GM21367 (cell line): ENCODE measurements at regions not wholly inside any gene's neighbourhood (a gene's known extent, or its start where the extent isn't known, plus 50 kb on each side); places are given as distances from the start of the nearest gene placed in this dataset.
"Not testable (repeated sequence)": the region's sequence is repeated elsewhere in the genome, so short reads cannot be mapped to it uniquely, and the experiment has no call there.

ENCODE experiments used
- ATAC-seq: cut with Tn5 transposase; IDR thresholded peaks from one replicate; pipeline ENCODE4 v1.9.1; 2021; ENCODE audit not compliant: unreplicated experiment

GRCh38 chr12:58695263-58695662, 225.0 kb downstream of the LRIG3 start:
- ATAC-seq: no peak

GRCh38 chr12:58701536-58701935, 218.8 kb downstream of the LRIG3 start:
- no peak for ATAC-seq

GRCh38 chr12:58703866-58704265, 216.4 kb downstream of the LRIG3 start:
- ATAC-seq: no peak

- not testable (repeated sequence) for ATAC-seq
These were observed 215.5 kb downstream of the LRIG3 start for GRCh38 chr12:58704770-58705169.

GRCh38 chr12:58710901-58711300, 209.4 kb downstream of the LRIG3 start:
- no peak for ATAC-seq

- no peak for ATAC-seq
These were observed 208.3 kb downstream of the LRIG3 start for GRCh38 chr12:58711974-58712373.

- no peak for ATAC-seq
These were observed 207.3 kb downstream of the LRIG3 start for GRCh38 chr12:58712976-58713375.

GRCh38 chr12:58719161-58719560, 201.1 kb downstream of the LRIG3 start:
- no peak for ATAC-seq

- ATAC-seq: no peak
These were observed 199.9 kb downstream of the LRIG3 start for GRCh38 chr12:58720421-58720820.

GRCh38 chr12:58725400-58726105, 194.8 kb downstream of the LRIG3 start:
- no peak for ATAC-seq

GRCh38 chr12:58727521-58727920, 192.8 kb downstream of the LRIG3 start:
- no peak for ATAC-seq

- ATAC-seq: no peak
These were observed 191.9 kb downstream of the LRIG3 start for GRCh38 chr12:58728397-58728796.

- ATAC-seq: no peak
These were observed 189.2 kb downstream of the LRIG3 start for GRCh38 chr12:58731096-58731495.

- no peak for ATAC-seq
These were observed 187.4 kb downstream of the LRIG3 start for GRCh38 chr12:58732894-58733293.

GRCh38 chr12:58741226-58741625, 179.1 kb downstream of the LRIG3 start:
- ATAC-seq: no peak

GRCh38 chr12:58745348-58746125, 174.8 kb downstream of the LRIG3 start:
- no peak for ATAC-seq

- ATAC-seq: no peak
These were observed 172.8 kb downstream of the LRIG3 start for GRCh38 chr12:58747533-58747932.

GRCh38 chr12:58750484-58750883, 169.8 kb downstream of the LRIG3 start:
- no peak for ATAC-seq

- ATAC-seq: no peak
These were observed 162.9 kb downstream of the LRIG3 start for GRCh38 chr12:58757422-58757821.

GRCh38 chr12:58759745-58760144, 160.6 kb downstream of the LRIG3 start:
- not testable (repeated sequence) for ATAC-seq

- no peak for ATAC-seq
These were observed 159.0 kb downstream of the LRIG3 start for GRCh38 chr12:58761308-58761707.
